ENCODE measurements at regions not wholly inside any gene's neighbourhood (a gene's known extent, or its start where the extent isn't known, plus 50 kb on each side); places are given as distances from the start of the nearest gene placed in this dataset.

DNA sequence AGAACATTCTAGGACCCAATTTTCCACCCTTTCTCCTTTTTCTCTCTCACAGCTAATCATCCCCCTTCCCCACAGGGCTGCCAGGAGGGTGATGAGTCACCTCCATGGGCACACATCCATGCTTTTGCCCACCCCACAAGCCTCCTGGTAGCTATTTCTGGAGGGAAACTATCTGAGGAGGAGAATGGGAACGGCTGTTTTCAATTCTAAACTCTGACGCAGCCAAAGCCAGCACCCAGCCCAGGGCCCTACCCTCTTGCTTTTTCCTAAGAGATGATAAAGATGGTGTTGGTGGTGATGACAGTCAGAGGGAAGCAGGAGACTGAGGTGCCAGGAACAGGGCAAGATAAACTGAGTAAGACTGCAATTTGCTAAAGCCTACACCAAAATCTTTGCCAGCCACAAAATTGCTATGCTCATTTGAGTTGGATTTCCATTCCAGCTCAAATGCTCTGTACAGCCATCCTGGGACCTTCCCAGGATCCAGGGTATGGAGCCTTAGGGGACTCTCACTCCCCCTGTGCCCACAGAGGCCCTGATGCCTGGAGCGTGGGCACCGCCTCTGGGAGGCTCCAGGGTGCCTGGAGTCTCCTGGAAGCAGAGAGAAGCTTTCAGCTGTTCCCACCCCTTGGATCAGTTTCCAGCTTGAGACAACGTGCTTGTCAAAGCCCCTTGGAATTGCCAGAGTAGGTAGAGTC, 62.0 kb upstream of the FZD7 start:
- Histone ChIP-seq H3K27ac (ENCODE audit: insufficient read depth in 1 of 2, low read depth in 1 of 2, low read length in 2 of 2, poor library complexity in 1 of 2, severe bottlenecking in 2 of 2) (no peak overlapping the region), H3K4me3 (ENCODE audit: control insufficient read depth in 1 of 7, extremely low read depth in 1 of 7, insufficient read depth in 4 of 7, low read depth in 2 of 7, low read length in 6 of 7) (no peak overlapping the region), H3K9me3 (ENCODE audit: control extremely low read depth in 1 of 5, control insufficient read depth in 4 of 5, insufficient read depth in 2 of 5, low read depth in 1 of 5, low read length in 4 of 5) (no peaks in the 10 kb centered on the region), H3K4me1 (ENCODE audit: control extremely low read depth in 1 of 4, control insufficient read depth in 4 of 4, insufficient read depth in 4 of 4, low read length in 3 of 4) (peaks cover 0 to 10% (median 0%) of the 10 kb centered on the region in 4 experiments), H3K36me3 (ENCODE audit: control insufficient read depth in 4 of 4, insufficient read depth in 4 of 4, low read length in 3 of 4) (no peaks in the 10 kb centered on the region), H3K27me3 (replicated peaks in 2 of 5; ENCODE audit: control insufficient read depth in 4 of 5, insufficient read depth in 5 of 5, low read length in 4 of 5) (no peaks in the 10 kb centered on the region)
- peak; percentile 19 to 62 (median 39) for DNase-seq
- WGBS (ENCODE audit: insufficient coverage): 100% methylated on average over 2 of the region's 5 CpGs
- CTCF ChIA-PET: interaction anchor here (0.6 to 2.4 kb wide), 8 partner anchors 8 to 123 kb away, joined by 3 to 7 read pairs (median 4); no protein-coding TSS in a partner anchor
- POLR2A ChIA-PET: no interaction called here

DNA sequence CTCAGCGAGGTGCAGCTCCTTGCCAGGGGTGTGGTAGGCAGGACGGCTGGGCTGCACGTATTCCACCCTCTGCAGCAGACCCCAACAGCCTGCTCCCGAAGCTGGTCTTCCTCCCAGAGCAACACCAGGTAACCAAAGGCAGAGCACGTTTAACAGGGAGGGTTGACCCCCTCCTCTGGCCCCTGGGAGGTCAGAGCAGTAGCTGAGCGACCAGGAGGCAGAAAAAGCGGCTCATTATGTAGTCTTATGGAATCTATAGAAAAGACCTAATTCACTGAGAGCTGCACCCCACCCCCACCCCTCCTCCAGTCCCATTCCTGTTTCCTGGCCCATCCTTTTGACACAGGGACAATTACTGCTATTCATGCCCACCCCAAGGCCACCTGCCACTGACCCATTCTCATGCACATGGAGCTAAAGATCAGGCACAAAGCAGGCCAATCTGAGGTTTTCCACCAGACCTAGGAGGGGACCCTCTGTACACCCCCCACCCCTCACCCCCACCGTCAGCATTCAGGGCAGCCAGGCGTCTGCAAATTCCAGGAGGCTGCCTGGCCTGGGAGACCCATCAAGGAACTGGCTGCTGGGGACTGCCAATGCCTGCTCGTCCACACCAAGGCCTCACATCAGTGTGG, 60.9 kb upstream of the FZD7 start:
- Histone ChIP-seq H3K36me3 (ENCODE audit: control insufficient read depth in 4 of 4, insufficient read depth in 4 of 4, low read length in 3 of 4) (no peaks in the 10 kb centered on the region), H3K9me3 (ENCODE audit: control extremely low read depth in 1 of 5, control insufficient read depth in 4 of 5, insufficient read depth in 2 of 5, low read depth in 1 of 5, low read length in 4 of 5) (no peaks in the 10 kb centered on the region), H3K4me3 (ENCODE audit: control insufficient read depth in 1 of 7, extremely low read depth in 1 of 7, insufficient read depth in 4 of 7, low read depth in 2 of 7, low read length in 6 of 7) (no peak overlapping the region), H3K27me3 (replicated peaks in 2 of 5; ENCODE audit: control insufficient read depth in 4 of 5, insufficient read depth in 5 of 5, low read length in 4 of 5) (no peaks in the 10 kb centered on the region), H3K4me1 (ENCODE audit: control extremely low read depth in 1 of 4, control insufficient read depth in 4 of 4, insufficient read depth in 4 of 4, low read length in 3 of 4) (peaks cover 0 to 10% (median 0%) of the 10 kb centered on the region in 4 experiments), H3K27ac (ENCODE audit: insufficient read depth in 1 of 2, low read depth in 1 of 2, low read length in 2 of 2, poor library complexity in 1 of 2, severe bottlenecking in 2 of 2) (no peak overlapping the region)
- ChIA-PET POLR2A (no interaction called here), CTCF (interaction anchor here (1.0 to 1.5 kb wide), 2 partner anchors 14 to 112 kb away, joined by 3 to 4 read pairs; no protein-coding TSS in a partner anchor)
- WGBS (ENCODE audit: insufficient coverage): 98% methylated on average over 6 of the region's 10 CpGs
- no peak for DNase-seq

DNA sequence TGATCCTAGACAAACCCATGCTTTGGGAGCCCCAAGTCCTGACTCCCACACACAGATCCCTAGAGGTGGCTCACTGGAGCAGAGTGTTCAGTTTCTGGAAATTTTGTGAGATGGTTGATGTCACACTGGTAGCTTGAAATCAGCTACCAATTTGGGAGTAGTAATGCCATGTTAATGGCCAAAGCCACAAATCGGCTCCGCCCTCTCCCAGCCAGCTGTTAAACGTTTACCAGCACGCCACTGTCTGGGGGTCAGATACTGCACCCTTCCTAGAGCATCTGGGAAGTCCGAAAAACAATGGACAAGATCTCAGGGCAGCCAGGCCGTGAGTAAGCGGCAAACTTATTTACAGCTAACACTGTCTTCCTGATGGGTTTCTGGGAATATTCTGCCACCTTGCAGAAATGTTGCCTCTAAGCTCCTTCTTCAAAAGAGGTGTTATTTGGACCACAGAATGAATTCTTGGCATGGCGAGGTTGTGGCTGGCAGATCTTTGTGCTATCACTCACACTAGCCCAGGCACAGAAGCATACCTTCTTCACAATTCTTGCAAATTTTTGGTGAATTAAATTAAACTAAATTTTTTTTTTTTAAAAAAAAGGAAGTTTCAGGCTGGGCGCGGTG, 60.2 kb upstream of the FZD7 start:
- POLR2A ChIA-PET: no interaction called here
- Histone ChIP-seq H3K36me3 (ENCODE audit: control insufficient read depth in 4 of 4, insufficient read depth in 4 of 4, low read length in 3 of 4) (no peaks in the 10 kb centered on the region), H3K9me3 (ENCODE audit: control extremely low read depth in 1 of 5, control insufficient read depth in 4 of 5, insufficient read depth in 2 of 5, low read depth in 1 of 5, low read length in 4 of 5) (no peaks in the 10 kb centered on the region), H3K4me3 (ENCODE audit: control insufficient read depth in 1 of 7, extremely low read depth in 1 of 7, insufficient read depth in 4 of 7, low read depth in 2 of 7, low read length in 6 of 7) (no peak overlapping the region), H3K27me3 (replicated peaks in 2 of 5; ENCODE audit: control insufficient read depth in 4 of 5, insufficient read depth in 5 of 5, low read length in 4 of 5) (no peaks in the 10 kb centered on the region), H3K4me1 (ENCODE audit: control extremely low read depth in 1 of 4, control insufficient read depth in 4 of 4, insufficient read depth in 4 of 4, low read length in 3 of 4) (peaks cover 0 to 10% (median 0%) of the 10 kb centered on the region in 4 experiments), H3K27ac (ENCODE audit: insufficient read depth in 1 of 2, low read depth in 1 of 2, low read length in 2 of 2, poor library complexity in 1 of 2, severe bottlenecking in 2 of 2) (no peak overlapping the region)
- no peak for DNase-seq
- CTCF ChIA-PET: interaction anchor here (1.4 kb wide), 2 partner anchors 9 to 14 kb away, joined by 3 read pairs; no protein-coding TSS in a partner anchor
- WGBS (ENCODE audit: insufficient coverage): 96% methylated on average over 9 of the region's 10 CpGs

- DNase-seq: peak in 1 of 3 donors; percentile 31
- CTCF ChIA-PET: interaction anchor here (0.6 to 1.4 kb wide), 3 partner anchors 10 to 27 kb away, joined by 3 read pairs; no protein-coding TSS in a partner anchor
- Histone ChIP-seq H3K27me3 (replicated peaks in 2 of 5; ENCODE audit: control insufficient read depth in 4 of 5, insufficient read depth in 5 of 5, low read length in 4 of 5) (no peaks in the 10 kb centered on the region), H3K27ac (ENCODE audit: insufficient read depth in 1 of 2, low read depth in 1 of 2, low read length in 2 of 2, poor library complexity in 1 of 2, severe bottlenecking in 2 of 2) (no peak overlapping the region), H3K36me3 (ENCODE audit: control insufficient read depth in 4 of 4, insufficient read depth in 4 of 4, low read length in 3 of 4) (no peaks in the 10 kb centered on the region), H3K4me3 (ENCODE audit: control insufficient read depth in 1 of 7, extremely low read depth in 1 of 7, insufficient read depth in 4 of 7, low read depth in 2 of 7, low read length in 6 of 7) (no peak overlapping the region), H3K9me3 (ENCODE audit: control extremely low read depth in 1 of 5, control insufficient read depth in 4 of 5, insufficient read depth in 2 of 5, low read depth in 1 of 5, low read length in 4 of 5) (no peaks in the 10 kb centered on the region), H3K4me1 (ENCODE audit: control extremely low read depth in 1 of 4, control insufficient read depth in 4 of 4, insufficient read depth in 4 of 4, low read length in 3 of 4) (peaks cover 0 to 10% (median 0%) of the 10 kb centered on the region in 4 experiments)
- 95% methylated on average over 7 of the region's 12 CpGs for WGBS (ENCODE audit: insufficient coverage)
- POLR2A ChIA-PET: no interaction called here
Observed at GRCh38 chr2:201974171-201975100, 59.2 kb upstream of the FZD7 start.

DNA sequence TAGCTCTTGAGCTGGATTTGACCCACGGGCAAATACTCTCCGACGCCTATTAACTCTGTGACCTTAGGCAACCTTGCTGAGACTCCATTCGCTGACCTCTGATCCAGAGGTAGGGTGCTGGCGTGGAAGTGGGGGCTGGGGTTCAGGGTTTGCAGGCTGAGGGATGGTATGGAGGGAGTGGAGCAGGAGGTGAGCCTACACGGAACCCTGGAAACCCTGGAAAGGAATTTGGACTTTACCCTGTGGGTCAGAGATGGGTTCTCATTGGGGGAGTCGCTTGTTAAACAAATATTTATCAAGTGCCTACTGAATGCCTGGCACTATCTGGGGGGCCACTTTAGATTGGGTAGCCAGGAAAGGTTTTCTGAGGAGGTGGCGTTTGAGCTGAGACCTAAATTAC, 58.2 kb upstream of the FZD7 start:
- no peaks in the 10 kb centered on the region for H3K27me3 ChIP-seq (replicated peaks in 2 of 5; ENCODE audit: control insufficient read depth in 4 of 5, insufficient read depth in 5 of 5, low read length in 4 of 5)
- DNase-seq: no peak
- H3K36me3 ChIP-seq (ENCODE audit: control insufficient read depth in 4 of 4, insufficient read depth in 4 of 4, low read length in 3 of 4): no peaks in the 10 kb centered on the region
- no peaks in the 10 kb centered on the region for H3K9me3 ChIP-seq (ENCODE audit: control extremely low read depth in 1 of 5, control insufficient read depth in 4 of 5, insufficient read depth in 2 of 5, low read depth in 1 of 5, low read length in 4 of 5)
- no peak overlapping the region for H3K27ac ChIP-seq (ENCODE audit: insufficient read depth in 1 of 2, low read depth in 1 of 2, low read length in 2 of 2, poor library complexity in 1 of 2, severe bottlenecking in 2 of 2)
- no peak overlapping the region for H3K4me3 ChIP-seq (ENCODE audit: control insufficient read depth in 1 of 7, extremely low read depth in 1 of 7, insufficient read depth in 4 of 7, low read depth in 2 of 7, low read length in 6 of 7)
- ChIA-PET CTCF (interaction anchor here (0.6 to 2.1 kb wide), 2 partner anchors 11 to 28 kb away, joined by 3 to 6 read pairs; no protein-coding TSS in a partner anchor), POLR2A (interaction anchor here (0.6 kb wide), 1 partner anchor 936 kb away, joined by 4 read pairs; no protein-coding TSS in a partner anchor)
- WGBS (ENCODE audit: insufficient coverage): 100% methylated on average over 8 of the region's 8 CpGs
- H3K4me1 ChIP-seq (ENCODE audit: control extremely low read depth in 1 of 4, control insufficient read depth in 4 of 4, insufficient read depth in 4 of 4, low read length in 3 of 4): peaks cover 0 to 2% (median 0%) of the 10 kb centered on the region in 4 experiments

DNA sequence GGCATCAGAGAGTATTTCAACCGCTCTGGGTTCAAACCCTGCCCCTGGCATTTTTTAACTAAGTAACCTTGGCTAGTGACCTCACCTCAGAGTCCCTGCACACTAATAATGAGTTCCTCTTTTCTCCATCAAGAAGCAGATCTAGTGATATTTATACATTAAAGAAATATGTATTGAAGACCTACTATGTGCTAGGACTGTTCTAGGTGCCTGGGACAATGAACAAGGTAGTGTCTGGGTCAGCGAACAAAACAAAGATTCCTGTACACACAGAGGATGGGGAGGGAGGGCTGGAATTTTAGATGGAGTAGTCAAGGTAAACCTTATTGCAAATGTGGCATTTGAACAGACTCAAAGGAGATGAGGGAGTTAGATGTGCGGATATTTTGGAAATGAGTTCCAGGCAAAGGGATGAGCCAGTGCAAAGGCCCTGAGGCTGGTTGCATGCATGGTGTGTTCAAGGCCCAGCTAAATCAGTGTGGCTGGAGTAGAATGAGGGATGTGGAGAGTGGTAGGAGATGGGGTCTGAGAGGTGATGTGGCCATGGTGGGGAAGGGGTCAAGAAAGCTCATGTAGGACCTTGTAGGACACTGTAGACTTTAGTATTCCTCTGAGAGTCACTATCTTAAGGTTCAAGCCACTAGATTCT, 57.6 kb upstream of the FZD7 start:
- WGBS (ENCODE audit: insufficient coverage): 95% methylated on average over 2 of the region's 3 CpGs
- H3K27me3 ChIP-seq (replicated peaks in 2 of 5; ENCODE audit: control insufficient read depth in 4 of 5, insufficient read depth in 5 of 5, low read length in 4 of 5): no peaks in the 10 kb centered on the region

More for the DNA sequence above, 57.6 kb upstream of the FZD7 start:
- Histone ChIP-seq H3K9me3 (ENCODE audit: control extremely low read depth in 1 of 5, control insufficient read depth in 4 of 5, insufficient read depth in 2 of 5, low read depth in 1 of 5, low read length in 4 of 5) (no peaks in the 10 kb centered on the region), H3K4me1 (ENCODE audit: control extremely low read depth in 1 of 4, control insufficient read depth in 4 of 4, insufficient read depth in 4 of 4, low read length in 3 of 4) (peaks cover 0 to 2% (median 0%) of the 10 kb centered on the region in 4 experiments), H3K27ac (ENCODE audit: insufficient read depth in 1 of 2, low read depth in 1 of 2, low read length in 2 of 2, poor library complexity in 1 of 2, severe bottlenecking in 2 of 2) (no peak overlapping the region), H3K36me3 (ENCODE audit: control insufficient read depth in 4 of 4, insufficient read depth in 4 of 4, low read length in 3 of 4) (no peaks in the 10 kb centered on the region), H3K4me3 (ENCODE audit: control insufficient read depth in 1 of 7, extremely low read depth in 1 of 7, insufficient read depth in 4 of 7, low read depth in 2 of 7, low read length in 6 of 7) (peak overlapping the region in 1 of 7 experiments; percentile 4)
- POLR2A ChIA-PET: no interaction called here
- no peak for DNase-seq
- CTCF ChIA-PET: interaction anchor here (2.1 kb wide), 1 partner anchor 10 kb away, joined by 6 read pairs; no protein-coding TSS in a partner anchor

Data from common myeloid progenitor, CD34-positive (primary cell).